ENCODE measurements at regions not wholly inside any gene's neighbourhood (a gene's known extent, or its start where the extent isn't known, plus 50 kb on each side); places are given as distances from the start of the nearest gene placed in this dataset.
"Not testable (repeated sequence)": the region's sequence is repeated elsewhere in the genome, so short reads cannot be mapped to it uniquely, and the experiment has no call there.

DNA sequence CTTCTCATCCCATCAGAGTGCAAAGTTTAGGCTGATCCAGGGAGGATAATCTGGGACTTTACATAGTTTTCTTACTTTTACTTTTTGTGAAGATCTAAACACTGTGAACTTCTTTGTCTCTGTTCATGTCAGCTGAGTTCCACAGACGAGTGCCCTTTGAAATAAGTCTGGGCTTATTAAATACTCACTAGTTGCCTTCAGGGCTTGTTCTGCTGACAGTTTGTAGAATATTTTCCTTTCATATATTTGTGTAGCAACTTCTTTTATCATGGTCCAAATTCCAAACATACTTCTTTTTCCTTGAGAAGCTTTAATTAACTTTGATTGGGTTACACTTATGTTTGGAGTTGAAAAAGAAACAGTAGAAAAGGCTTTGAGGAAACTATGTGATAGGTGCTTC lies 109.6 kb downstream of the SH2D1A start:
- TF ChIP-seq, protein P1, sequence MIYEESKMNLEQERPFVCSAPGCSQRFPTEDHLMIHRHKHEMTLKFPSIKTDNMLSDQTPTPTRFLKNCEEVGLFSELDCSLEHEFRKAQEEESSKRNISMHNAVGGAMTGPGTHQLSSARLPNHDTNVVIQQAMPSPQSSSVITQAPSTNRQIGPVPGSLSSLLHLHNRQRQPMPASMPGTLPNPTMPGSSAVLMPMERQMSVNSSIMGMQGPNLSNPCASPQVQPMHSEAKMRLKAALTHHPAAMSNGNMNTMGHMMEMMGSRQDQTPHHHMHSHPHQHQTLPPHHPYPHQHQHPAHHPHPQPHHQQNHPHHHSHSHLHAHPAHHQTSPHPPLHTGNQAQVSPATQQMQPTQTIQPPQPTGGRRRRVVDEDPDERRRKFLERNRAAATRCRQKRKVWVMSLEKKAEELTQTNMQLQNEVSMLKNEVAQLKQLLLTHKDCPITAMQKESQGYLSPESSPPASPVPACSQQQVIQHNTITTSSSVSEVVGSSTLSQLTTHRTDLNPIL (CRISPR knock-in tag; IDR thresholded peaks at IDR 0.05; ENCODE audit: low read depth): no peak
- TF ChIP-seq SNAI2 (CRISPR knock-in tag; IDR thresholded peaks at IDR 0.05): no peak
- TF ChIP-seq ZC3H10 (CRISPR knock-in tag; IDR thresholded peaks at IDR 0.05): no peak
- no peak for TF ChIP-seq ZNF565 (CRISPR knock-in tag; conservative IDR thresholded peaks at IDR 0.05; ENCODE audit: low read depth)
- no peak for TF ChIP-seq ZNF8 (CRISPR knock-in tag; IDR thresholded peaks at IDR 0.05)
- TF ChIP-seq TCF4 (CRISPR knock-in tag; IDR thresholded peaks at IDR 0.05; ENCODE audit: borderline replicate concordance): no peak
- no peak for TF ChIP-seq ZNF70 (CRISPR knock-in tag; IDR thresholded peaks at IDR 0.05)
- TF ChIP-seq RARB (CRISPR knock-in tag; IDR thresholded peaks at IDR 0.05): no peak
- TF ChIP-seq, protein P2, sequence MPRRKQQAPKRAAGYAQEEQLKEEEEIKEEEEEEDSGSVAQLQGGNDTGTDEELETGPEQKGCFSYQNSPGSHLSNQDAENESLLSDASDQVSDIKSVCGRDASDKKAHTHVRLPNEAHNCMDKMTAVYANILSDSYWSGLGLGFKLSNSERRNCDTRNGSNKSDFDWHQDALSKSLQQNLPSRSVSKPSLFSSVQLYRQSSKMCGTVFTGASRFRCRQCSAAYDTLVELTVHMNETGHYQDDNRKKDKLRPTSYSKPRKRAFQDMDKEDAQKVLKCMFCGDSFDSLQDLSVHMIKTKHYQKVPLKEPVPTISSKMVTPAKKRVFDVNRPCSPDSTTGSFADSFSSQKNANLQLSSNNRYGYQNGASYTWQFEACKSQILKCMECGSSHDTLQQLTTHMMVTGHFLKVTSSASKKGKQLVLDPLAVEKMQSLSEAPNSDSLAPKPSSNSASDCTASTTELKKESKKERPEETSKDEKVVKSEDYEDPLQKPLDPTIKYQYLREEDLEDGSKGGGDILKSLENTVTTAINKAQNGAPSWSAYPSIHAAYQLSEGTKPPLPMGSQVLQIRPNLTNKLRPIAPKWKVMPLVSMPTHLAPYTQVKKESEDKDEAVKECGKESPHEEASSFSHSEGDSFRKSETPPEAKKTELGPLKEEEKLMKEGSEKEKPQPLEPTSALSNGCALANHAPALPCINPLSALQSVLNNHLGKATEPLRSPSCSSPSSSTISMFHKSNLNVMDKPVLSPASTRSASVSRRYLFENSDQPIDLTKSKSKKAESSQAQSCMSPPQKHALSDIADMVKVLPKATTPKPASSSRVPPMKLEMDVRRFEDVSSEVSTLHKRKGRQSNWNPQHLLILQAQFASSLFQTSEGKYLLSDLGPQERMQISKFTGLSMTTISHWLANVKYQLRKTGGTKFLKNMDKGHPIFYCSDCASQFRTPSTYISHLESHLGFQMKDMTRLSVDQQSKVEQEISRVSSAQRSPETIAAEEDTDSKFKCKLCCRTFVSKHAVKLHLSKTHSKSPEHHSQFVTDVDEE (CRISPR knock-in tag; IDR thresholded peaks at IDR 0.05): no peak
- no peak for TF ChIP-seq CSDC2 (CRISPR knock-in tag; IDR thresholded peaks at IDR 0.05)
- TF ChIP-seq PPARA (CRISPR knock-in tag; IDR thresholded peaks at IDR 0.05; ENCODE audit: borderline replicate concordance): no peak
- TF ChIP-seq, protein P3, sequence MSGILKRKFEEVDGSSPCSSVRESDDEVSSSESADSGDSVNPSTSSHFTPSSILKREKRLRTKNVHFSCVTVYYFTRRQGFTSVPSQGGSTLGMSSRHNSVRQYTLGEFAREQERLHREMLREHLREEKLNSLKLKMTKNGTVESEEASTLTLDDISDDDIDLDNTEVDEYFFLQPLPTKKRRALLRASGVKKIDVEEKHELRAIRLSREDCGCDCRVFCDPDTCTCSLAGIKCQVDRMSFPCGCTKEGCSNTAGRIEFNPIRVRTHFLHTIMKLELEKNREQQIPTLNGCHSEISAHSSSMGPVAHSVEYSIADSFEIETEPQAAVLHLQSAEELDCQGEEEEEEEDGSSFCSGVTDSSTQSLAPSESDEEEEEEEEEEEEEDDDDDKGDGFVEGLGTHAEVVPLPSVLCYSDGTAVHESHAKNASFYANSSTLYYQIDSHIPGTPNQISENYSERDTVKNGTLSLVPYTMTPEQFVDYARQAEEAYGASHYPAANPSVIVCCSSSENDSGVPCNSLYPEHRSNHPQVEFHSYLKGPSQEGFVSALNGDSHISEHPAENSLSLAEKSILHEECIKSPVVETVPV (CRISPR knock-in tag; IDR thresholded peaks at IDR 0.05): no peak
- no peak for TF ChIP-seq ESRRG (CRISPR knock-in tag; IDR thresholded peaks at IDR 0.05)
- TF ChIP-seq ARNTL (CRISPR knock-in tag; IDR thresholded peaks at IDR 0.05; ENCODE audit: borderline replicate concordance, low read depth): no peak
- TF ChIP-seq ZFP30 (CRISPR knock-in tag; IDR thresholded peaks at IDR 0.05): no peak
- no peak for TF ChIP-seq GLIS3 (CRISPR knock-in tag; IDR thresholded peaks at IDR 0.05)

DNA sequence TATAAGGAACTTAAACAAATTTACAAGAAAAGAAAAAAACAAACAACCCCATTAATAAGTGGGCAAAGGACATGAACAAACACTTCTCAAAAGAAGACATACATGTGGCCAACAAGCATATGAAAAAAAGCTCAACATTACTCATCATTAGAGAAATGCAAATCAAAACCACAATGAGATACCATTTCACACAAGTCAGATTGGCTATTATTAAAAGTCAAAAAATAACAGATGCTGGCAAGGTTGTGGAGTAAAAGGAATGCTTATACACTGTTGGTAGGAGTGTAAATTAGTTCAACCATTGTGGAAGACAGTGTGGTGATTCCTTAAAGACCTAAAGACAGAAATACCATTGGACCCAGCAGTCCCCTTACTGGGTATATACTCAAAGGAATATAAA lies 113.5 kb downstream of the SH2D1A start:
- ATAC-seq: not testable (repeated sequence)

More for the DNA sequence above, 109.6 kb downstream of the SH2D1A start:
- no peak for ATAC-seq

DNA sequence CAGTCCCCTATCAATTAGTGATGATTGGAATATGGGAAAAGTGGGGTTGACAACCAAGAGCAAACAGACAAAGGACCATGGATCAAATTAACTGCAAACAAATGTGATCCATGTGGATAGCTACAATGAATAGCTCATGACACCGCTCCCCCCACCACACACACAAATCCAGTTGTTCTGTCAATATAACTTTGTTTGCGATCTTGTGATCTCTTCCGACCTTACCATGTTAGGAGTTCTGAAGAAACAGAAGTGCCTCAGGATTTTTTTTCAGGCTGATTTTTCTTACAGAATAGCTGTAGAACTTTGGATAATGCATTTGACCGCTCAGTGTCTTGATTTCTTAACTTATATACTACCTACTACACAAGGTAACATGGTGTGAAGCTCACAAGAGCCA lies 116.6 kb downstream of the SH2D1A start:
- no peak for ATAC-seq
- TF ChIP-seq ZNF565 (CRISPR knock-in tag; conservative IDR thresholded peaks at IDR 0.05; ENCODE audit: low read depth) (no peak), GLIS3 (CRISPR knock-in tag; IDR thresholded peaks at IDR 0.05) (no peak), CSDC2 (CRISPR knock-in tag; IDR thresholded peaks at IDR 0.05) (no peak)

DNA sequence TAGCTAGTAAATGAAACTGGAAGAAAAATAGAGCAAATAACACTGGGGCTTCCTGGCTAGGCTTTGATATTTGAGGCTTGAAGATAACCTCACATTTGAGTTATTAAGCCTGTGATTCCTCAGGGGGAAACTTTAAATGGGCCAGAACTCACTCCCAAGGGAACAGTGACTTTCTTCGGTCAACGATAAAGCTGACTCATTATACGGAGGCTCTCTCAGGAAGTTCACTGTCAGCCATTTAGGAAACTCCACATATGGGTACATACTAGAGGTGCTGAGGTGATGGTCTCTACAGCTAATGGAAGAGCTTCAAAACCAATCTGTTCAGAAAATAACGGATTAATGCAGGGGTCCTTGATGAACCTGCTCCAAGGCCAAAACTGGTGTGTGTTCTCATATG lies 120.8 kb downstream of the SH2D1A start:
- no peak for ATAC-seq
- TF ChIP-seq, protein P4, sequence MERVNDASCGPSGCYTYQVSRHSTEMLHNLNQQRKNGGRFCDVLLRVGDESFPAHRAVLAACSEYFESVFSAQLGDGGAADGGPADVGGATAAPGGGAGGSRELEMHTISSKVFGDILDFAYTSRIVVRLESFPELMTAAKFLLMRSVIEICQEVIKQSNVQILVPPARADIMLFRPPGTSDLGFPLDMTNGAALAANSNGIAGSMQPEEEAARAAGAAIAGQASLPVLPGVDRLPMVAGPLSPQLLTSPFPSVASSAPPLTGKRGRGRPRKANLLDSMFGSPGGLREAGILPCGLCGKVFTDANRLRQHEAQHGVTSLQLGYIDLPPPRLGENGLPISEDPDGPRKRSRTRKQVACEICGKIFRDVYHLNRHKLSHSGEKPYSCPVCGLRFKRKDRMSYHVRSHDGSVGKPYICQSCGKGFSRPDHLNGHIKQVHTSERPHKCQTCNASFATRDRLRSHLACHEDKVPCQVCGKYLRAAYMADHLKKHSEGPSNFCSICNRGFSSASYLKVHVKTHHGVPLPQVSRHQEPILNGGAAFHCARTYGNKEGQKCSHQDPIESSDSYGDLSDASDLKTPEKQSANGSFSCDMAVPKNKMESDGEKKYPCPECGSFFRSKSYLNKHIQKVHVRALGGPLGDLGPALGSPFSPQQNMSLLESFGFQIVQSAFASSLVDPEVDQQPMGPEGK (CRISPR knock-in tag; IDR thresholded peaks at IDR 0.05; ENCODE audit: borderline replicate concordance): no peak
- no peak for TF ChIP-seq ZNF8 (CRISPR knock-in tag; IDR thresholded peaks at IDR 0.05)
- TF ChIP-seq, protein P2 (CRISPR knock-in tag; IDR thresholded peaks at IDR 0.05): no peak
- no peak for TF ChIP-seq PPARA (CRISPR knock-in tag; IDR thresholded peaks at IDR 0.05; ENCODE audit: borderline replicate concordance)
- no peak for TF ChIP-seq ZNF565 (CRISPR knock-in tag; conservative IDR thresholded peaks at IDR 0.05; ENCODE audit: low read depth)
- TF ChIP-seq ZC3H10 (CRISPR knock-in tag; IDR thresholded peaks at IDR 0.05): no peak
- no peak for TF ChIP-seq OSR1 (CRISPR knock-in tag; IDR thresholded peaks at IDR 0.05)
- TF ChIP-seq, protein P1 (CRISPR knock-in tag; IDR thresholded peaks at IDR 0.05; ENCODE audit: low read depth): no peak
- no peak for TF ChIP-seq TCF4 (CRISPR knock-in tag; IDR thresholded peaks at IDR 0.05; ENCODE audit: borderline replicate concordance)
